Islet of Langerhans (tissue), 1 donor: ENCODE measurements at regions not wholly inside any gene's neighbourhood (a gene's known extent, or its start where the extent isn't known, plus 50 kb on each side); places are given as distances from the start of the nearest gene placed in this dataset.
A peak's percentile ranks its signal among the peaks of the same experiment; 100 is the strongest.
"Not testable (repeated sequence)": the region's sequence is repeated elsewhere in the genome, so short reads cannot be mapped to it uniquely, and the experiment has no call there.

Experiments used
- FAIRE-seq: peaks from one replicate; lab custom pipeline; 2011; peaks lifted over from hg19 to GRCh38; lab: Jason Lieb, UNC

GRCh38 chr4:183816077-183816476 lies 89.0 kb upstream of the STOX2 start:
- FAIRE-seq = no peak

DNA sequence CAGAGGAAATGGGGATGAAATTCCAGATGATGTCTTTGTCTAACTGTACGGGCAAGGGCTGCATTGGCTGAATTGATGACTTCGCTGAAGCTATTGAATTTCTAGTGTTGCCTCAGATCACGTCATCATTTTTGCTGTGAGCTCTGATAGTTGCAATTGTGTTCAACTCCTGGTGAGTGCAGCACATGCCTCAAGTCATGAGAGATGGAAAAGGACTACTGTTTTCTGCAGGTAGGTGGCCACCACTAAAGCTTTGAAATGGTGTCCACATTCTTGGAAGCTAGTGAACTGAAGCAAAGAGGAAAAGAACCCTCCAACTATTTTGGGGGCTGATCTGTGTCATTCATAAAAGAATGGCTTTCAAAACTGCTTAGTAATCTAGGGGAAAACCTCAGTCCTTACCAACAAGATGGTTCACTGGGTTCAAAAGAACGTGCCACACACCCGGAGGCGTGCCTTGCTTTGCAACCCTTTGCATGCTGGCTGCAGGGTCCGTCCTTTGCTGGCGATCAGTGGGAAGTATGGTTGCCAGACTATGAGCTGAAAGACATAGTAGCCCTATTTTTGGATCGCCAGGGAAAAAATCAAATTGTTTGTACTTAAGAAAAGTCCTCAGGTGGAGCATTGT lies 88.1 kb upstream of the STOX2 start:
- FAIRE-seq = no peak

DNA sequence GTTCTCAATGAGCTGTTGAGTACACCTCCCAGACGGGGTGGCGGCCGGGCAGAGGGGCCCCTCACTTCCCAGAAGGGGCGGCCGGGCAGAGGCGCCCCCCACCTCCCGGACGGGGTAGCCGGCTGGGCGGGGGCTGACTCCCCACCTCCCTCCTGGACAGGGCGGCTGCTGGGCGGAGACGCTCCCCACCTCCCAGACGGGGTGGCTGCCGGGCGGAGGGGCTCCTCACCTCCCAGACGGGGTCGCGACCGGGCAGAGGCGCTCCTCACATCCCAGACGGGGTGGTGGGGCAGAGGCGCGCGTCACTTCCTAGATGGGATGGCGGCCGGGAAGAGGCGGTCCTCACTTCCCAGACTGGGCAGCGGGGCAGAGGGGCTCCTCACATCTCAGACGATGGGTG lies 86.5 kb upstream of the STOX2 start:
- not testable (repeated sequence) for FAIRE-seq

DNA sequence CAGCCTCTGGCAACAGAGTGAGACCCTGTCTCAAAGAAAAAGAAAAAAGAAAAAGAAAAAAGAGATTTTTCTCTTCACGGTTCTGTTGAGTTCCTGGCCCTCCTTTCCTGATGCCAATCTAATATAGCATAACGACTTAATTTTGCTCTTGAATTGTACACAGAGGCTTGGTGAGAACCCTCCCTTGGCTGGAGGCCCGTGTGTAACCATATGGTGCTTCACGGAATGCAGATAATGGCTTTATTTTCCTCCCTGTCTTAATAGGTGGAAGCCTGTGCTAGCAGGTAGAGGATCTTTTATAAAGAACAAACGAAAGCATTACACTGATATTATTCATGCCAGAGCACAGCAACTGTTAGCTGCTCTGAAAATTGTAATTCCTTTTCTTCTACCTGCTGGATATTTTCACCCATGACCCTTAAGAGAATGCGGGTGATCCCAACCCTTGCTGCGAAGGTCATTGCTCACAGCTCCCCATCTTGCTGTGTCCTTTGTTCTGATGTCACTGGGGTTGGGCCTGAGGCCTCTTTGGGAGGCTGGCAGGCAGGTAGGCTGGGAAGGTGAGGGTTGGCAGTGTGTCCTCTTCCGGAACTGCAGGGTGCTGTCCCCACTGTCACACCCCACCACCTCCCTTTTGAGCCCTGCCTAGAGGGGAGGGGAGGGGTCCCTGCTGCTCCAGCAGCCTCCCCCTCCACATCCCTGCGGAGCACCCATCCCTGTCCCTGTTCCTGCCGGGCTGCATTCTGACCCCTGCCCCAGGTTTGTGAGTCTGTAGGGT lies 83.8 kb upstream of the STOX2 start:
- no peak for FAIRE-seq

- FAIRE-seq = no peak
Measured at GRCh38 chr4:183823434-183823833, 81.7 kb upstream of the STOX2 start.

- no peak for FAIRE-seq
Measured at GRCh38 chr4:183825346-183825745, 79.8 kb upstream of the STOX2 start.

DNA sequence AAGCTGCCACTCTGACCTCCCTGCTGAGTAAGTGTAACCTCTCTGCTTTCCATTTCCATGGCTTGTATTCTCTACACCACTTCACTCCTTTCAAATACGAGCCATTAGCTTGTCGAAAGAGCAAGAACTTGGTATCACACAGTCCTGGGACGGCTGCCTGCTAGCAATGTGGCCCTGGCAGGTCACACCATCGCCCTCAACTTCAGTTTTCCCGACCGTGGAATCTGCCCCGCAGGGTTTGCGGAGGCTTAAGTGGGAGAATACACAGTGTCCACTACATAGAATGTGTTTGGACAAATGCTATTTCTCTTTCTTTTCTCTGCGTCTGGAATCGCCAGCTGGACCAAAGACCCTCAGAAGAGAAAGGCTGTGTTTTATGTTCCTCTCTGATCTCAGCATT lies 78.6 kb upstream of the STOX2 start:
- no peak for FAIRE-seq

DNA sequence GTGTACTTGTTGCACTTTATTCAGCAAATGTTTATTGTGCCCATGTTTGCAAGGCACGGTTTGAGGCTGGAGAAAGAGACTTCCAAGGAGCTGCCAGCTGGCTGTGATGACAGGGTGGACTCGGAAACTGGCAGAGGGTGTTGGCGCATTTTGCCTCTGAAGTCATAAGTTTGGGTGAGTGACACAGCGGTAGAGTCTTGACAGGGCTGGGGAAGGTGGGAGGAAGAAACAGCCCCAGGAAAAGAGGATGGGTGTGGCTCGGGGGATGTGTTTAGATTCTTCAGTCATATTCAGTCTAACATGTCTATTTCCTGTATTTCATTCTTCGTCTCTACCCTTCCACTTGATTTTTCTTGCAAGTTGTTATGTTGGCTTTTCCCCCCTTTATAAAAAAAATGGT lies 77.0 kb upstream of the STOX2 start:
- FAIRE-seq = no peak

GRCh38 chr4:183828839-183829238 lies 76.3 kb upstream of the STOX2 start:
- FAIRE-seq = no peak

- FAIRE-seq = no peak
Measured at GRCh38 chr4:183830438-183830985, 74.6 kb upstream of the STOX2 start.

DNA sequence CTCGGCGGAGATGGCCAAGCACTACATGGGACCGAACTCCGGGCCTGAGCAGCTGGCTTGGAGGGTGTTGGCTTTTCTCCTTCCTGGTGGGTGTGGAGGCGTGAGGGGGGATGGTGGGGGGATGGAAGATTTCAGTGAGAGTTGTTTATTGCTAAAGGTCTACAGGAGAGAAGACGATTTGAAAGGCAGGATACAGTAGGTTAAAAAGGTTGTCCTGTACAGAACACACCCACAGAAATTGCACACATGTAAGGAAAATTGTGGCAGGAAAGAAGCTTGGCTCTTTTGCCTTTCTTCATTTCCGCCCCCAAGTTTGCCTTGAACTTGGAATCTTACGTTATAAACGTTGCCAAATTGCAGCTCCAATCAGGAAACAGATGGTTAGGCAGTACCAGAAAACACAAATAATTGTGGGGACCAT lies 74.1 kb upstream of the STOX2 start:
- FAIRE-seq = no peak

DNA sequence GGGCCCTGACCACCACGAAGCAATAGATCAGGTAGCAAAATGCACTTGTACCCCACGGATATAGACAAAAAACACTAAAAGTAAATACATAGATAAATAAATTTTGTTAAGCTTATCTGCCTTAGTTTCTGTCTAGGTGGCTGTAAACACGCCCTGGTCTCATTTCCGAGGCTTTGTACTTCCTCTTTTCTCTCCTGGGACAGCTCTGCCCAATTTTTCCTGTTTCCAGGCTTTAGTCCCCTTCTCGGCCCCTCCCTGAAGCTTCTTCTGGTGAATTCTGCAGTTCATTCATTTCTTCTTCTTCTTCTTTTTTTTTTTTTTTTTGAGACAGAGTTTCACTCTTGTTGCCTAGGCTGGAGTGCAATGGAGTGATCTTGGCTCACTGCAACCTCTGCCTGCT lies 73.4 kb upstream of the STOX2 start:
- no peak for FAIRE-seq

DNA sequence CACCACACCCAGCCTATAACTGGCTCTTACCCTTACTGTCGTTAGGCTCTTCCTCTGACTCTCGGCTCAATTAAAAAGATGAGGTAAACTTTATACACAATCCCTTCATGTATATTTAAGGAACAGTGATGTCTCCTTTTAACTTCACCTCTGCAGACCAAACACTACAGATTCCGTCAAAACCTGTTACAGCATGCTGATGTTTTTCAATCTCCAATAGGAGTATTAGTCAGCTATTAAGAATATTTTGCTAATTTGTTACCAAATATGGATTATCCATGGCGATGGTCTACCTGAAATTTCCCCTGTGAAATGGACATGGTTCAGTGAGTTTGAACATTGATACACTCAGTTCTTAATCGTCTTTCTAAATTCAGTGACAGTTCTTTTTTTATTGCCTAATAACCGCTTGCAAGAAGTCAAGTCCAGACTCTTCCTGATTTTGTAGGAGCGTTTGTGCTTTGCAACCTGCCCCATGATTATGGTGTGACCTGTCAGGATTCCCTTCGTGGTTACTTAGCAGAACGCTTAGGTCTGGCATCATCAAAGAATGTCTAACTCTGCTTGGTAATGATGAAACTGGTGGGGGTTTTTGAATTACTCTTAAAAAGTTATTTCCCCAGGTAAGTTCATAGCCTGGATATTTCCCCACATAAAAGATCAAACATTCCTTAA lies 72.2 kb upstream of the STOX2 start:
- no peak for FAIRE-seq

DNA sequence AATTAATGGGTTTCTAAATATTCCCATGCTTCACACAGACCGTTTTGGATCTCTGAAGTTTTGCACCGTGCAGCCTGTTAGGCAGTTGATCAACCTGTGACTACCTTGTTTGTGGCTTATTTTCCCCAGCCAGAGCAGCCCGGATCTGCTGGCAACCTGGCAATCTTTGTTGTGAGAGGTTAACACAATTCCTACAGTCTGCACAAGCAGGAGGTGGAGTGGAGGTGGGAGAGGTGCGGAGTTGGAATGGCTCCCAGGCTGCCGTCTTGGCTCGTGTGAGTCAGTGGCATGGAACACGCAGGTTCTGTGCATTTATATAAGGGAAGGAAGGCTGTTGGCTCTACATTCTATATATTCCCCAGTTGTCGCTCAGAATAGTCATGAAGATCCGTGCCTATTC lies 70.9 kb upstream of the STOX2 start:
- no peak for FAIRE-seq

- FAIRE-seq = no peak
Measured at GRCh38 chr4:183837222-183837621, 67.9 kb upstream of the STOX2 start.

DNA sequence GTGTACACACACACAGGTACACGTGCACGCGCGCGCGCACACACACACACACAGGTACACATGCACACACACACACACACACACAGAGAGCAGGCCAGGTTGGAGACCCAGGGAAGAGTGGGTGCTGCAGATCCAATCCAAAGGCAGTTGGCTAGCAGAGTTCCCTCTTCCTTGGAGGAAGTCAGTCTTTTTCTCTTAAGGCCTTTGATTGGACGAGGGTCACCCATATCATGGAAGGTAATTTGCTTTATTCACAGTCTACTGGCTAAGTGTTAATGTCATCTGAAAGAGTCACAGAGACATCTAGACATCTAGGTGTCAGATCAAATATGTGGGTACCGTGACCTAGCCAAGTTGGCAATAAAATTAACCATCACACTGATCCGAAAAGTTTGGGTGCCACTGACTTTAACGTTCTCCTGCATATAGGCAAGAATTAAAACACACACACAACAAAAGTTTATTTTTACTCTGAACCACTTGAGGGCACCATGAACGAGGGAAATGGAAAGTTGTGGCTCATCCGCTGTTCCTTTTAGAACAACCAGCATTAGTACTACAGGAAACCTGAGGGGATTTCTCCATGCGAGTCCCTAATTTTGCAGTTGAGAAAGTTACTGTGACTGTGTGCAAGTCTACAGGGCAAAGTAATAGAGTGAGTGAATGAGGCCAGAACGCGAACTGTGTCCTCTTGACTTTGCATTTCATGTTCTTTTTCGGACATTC lies 66.0 kb upstream of the STOX2 start:
- FAIRE-seq = no peak

DNA sequence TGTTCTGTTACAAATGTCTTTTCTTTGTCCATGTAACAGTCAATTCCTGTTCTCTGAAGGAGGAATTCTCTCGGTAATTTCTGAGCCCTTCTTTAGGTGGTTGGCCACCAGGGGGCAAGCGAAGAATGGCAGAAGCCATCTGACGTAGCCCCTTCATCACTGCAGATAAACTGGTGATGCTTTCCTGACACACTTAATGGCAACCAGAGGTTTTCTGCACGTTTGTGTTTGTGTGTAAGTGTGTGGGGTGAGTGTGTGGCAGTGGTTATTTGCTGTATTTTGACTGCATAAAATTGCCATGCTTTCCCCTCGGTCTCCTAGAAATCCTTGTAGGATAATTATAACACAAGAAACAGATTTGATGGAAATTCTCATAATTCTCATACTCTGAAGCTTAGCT lies 64.8 kb upstream of the STOX2 start:
- FAIRE-seq = peak; percentile 99

DNA sequence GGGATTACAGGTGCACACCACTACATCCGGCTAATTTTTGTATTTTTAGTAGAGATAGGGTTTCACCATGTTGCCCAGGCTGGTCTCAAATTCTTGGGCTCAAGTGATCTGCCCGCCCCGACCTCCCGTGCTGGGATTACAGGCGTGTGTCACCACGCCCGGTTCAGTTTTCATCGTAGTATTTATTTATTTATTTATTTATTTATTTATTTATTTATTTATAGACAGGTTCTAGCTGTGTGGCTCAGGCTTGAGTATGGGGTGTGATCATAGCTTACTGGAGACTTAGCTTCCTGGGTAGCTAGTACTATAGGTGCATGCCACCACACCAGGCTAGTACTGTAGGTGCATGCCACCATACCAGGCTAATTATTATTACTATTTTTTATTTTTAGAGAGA lies 64.1 kb upstream of the STOX2 start:
- no peak for FAIRE-seq

GRCh38 chr4:183842129-183842528 lies 63.0 kb upstream of the STOX2 start:
- FAIRE-seq = no peak

DNA sequence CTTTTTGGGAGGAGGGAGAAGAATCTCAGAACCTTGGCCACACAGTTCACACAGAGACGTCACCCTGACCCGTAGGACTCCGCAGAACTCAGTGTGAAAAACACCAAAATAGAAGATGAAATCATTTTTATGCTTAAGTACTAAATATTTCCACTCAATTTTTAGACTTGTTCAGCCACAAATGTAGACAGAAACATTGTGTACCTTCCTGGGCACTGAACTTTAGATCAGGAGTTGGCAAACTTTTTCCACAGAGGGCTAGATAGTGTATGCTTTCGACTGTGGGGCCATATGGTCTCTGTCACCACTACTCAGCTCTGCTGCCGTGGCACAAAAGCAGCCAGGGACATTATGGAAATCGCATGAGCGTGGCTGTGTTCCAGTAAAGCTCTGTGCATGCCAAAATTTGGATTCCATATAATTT lies 61.8 kb upstream of the STOX2 start:
- no peak for FAIRE-seq

DNA sequence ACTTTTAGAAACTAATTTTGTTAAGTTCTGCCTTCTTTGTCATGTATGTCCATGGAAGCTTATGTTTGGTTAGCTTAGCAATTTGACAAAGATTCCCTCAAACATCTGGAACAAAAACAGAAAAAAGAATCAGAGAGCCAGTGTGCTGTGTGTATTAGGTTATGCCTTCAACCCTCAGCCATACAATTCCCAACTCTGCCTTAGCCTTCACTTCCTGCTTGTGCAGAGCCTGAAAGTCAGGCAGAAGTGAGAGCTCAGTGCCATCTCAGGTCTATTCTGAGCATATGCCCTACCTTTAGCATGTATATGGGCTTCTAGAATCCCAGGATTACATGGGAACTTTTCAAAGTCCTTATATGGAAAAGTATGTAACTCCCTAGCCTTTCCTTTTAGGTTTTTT lies 58.2 kb upstream of the STOX2 start:
- no peak for FAIRE-seq

GRCh38 chr4:183848805-183849204 lies 56.3 kb upstream of the STOX2 start:
- no peak for FAIRE-seq
